H9 (cell line): ENCODE measurements at regions not wholly inside any gene's neighbourhood (a gene's known extent, or its start where the extent isn't known, plus 50 kb on each side); places are given as distances from the start of the nearest gene placed in this dataset.

ENCODE experiments used
- DNase-seq: peaks from one replicate; pipeline ENCODE4 v3.0.0-alpha.2; 2017
- H2AFZ ChIP-seq: one replicate; pipeline ENCODE4 v1.6.1; 2013; ENCODE audit warnings: mild to moderate bottlenecking, low read length, control low read depth, moderate library complexity
- H2AK5ac ChIP-seq: 2 replicates; pipeline ENCODE4 v1.6.1; 2013; ENCODE audit warnings: low read length, control low read depth, mixed read lengths; ENCODE audit not compliant: insufficient read length
- H2BK120ac ChIP-seq: one replicate; pipeline ENCODE4 v1.6.1; 2013; ENCODE audit warnings: low read depth, mild to moderate bottlenecking, low read length, control low read depth, inconsistent platforms; ENCODE audit not compliant: poor library complexity, severe bottlenecking
- H2BK12ac ChIP-seq: 2 replicates; pipeline ENCODE4 v1.6.1; 2013; ENCODE audit warnings: low read length, control low read depth, mixed read lengths, low read depth; ENCODE audit not compliant: insufficient read length
- H2BK15ac ChIP-seq: 2 replicates; pipeline ENCODE4 v1.6.1; 2013; ENCODE audit warnings: low read depth, low read length, control low read depth
- H2BK20ac ChIP-seq: one replicate; pipeline ENCODE4 v1.6.1; 2013; ENCODE audit warnings: low read depth, mild to moderate bottlenecking, low read length, control low read depth, inconsistent platforms; ENCODE audit not compliant: poor library complexity, severe bottlenecking
- H2BK5ac ChIP-seq: 2 replicates; pipeline ENCODE4 v1.6.1; 2013; ENCODE audit warnings: low read length, control low read depth, mixed read lengths; ENCODE audit not compliant: insufficient read length
- H3K14ac ChIP-seq: 2 replicates; pipeline ENCODE4 v1.6.1; 2013; ENCODE audit warnings: low read length, control low read depth; ENCODE audit not compliant: insufficient read depth
- H3K18ac ChIP-seq: 2 replicates; pipeline ENCODE4 v1.6.1; 2013; ENCODE audit warnings: low read depth, mild to moderate bottlenecking, mixed read lengths, low read length, control low read depth; ENCODE audit not compliant: insufficient read length
- H3K23ac ChIP-seq: 2 replicates; pipeline ENCODE4 v1.6.1; 2013; ENCODE audit warnings: low read length, control low read depth, mixed read lengths, low read depth; ENCODE audit not compliant: insufficient read length
- H3K23me2 ChIP-seq: 2 replicates; pipeline ENCODE4 v1.6.1; 2013; ENCODE audit warnings: low read depth, mild to moderate bottlenecking, mixed read lengths, low read length, control low read depth; ENCODE audit not compliant: insufficient read length, poor library complexity, severe bottlenecking
- H3K27ac ChIP-seq: 2 replicates; pipeline ENCODE4 v1.5.1; 2013; ENCODE audit warnings: low read length, control low read depth, mixed read lengths, low read depth; ENCODE audit not compliant: insufficient read length
- H3K27me3 ChIP-seq: 2 replicates; pipeline ENCODE4 v1.6.1; 2013; ENCODE audit warnings: low read length, control low read depth, inconsistent platforms; ENCODE audit not compliant: insufficient read depth
- H3K4ac ChIP-seq: 2 replicates; pipeline ENCODE4 v1.6.1; 2013; ENCODE audit warnings: low read depth, mild to moderate bottlenecking, control low read depth, inconsistent platforms, low read length, moderate library complexity
- H3K4me1 ChIP-seq: 2 replicates; pipeline ENCODE4 v1.6.1; 2013; ENCODE audit warnings: low read length, control low read depth, inconsistent platforms; ENCODE audit not compliant: insufficient read depth
- H3K4me2 ChIP-seq: 2 replicates; pipeline ENCODE4 v1.6.1; 2013; ENCODE audit warnings: low read length, control low read depth, mixed read lengths; ENCODE audit not compliant: insufficient read length, insufficient read depth
- H3K56ac ChIP-seq: 2 replicates; pipeline ENCODE4 v1.6.1; 2013; ENCODE audit warnings: low read depth, mild to moderate bottlenecking, mixed read lengths, low read length, control low read depth; ENCODE audit not compliant: insufficient read length
- H3K79me1 ChIP-seq: 2 replicates; pipeline ENCODE4 v1.6.1; 2013; ENCODE audit warnings: low read depth, mild to moderate bottlenecking, moderate library complexity, low read length, control low read depth, inconsistent platforms; ENCODE audit not compliant: insufficient read depth, poor library complexity, severe bottlenecking
- H3K79me2 ChIP-seq: 2 replicates; pipeline ENCODE4 v1.6.1; 2013; ENCODE audit warnings: low read length, control low read depth, inconsistent platforms; ENCODE audit not compliant: insufficient read depth
- H3K9ac ChIP-seq: 2 replicates; pipeline ENCODE4 v1.6.1; 2013; ENCODE audit warnings: low read length, control low read depth, mixed read lengths; ENCODE audit not compliant: insufficient read length; ENCODE audit errors: extremely low read depth
- H3K9me3 ChIP-seq: one replicate; pipeline ENCODE4 v1.6.1; 2013; ENCODE audit warnings: low read depth, low read length, inconsistent platforms; ENCODE audit not compliant: control insufficient read depth
- H3T11ph ChIP-seq: one replicate; pipeline ENCODE4 v1.6.1; 2013; ENCODE audit warnings: mild to moderate bottlenecking, low read length, control low read depth, inconsistent platforms
- H4K20me1 ChIP-seq: one replicate; pipeline ENCODE4 v1.6.1; 2013; ENCODE audit not compliant: control insufficient read depth, insufficient read length, insufficient read depth
- H4K5ac ChIP-seq: 2 replicates; pipeline ENCODE4 v1.6.1; 2013; ENCODE audit warnings: low read depth, mild to moderate bottlenecking, mixed read lengths, low read length, control low read depth; ENCODE audit not compliant: insufficient read length
- H4K8ac ChIP-seq: replicated peaks from 2 replicates; pipeline ENCODE4 v1.6.1; 2013; ENCODE audit warnings: low read length, control low read depth, mixed read lengths, low read depth; ENCODE audit not compliant: insufficient read length
- H4K91ac ChIP-seq: 2 replicates; pipeline ENCODE4 v1.6.1; 2013; ENCODE audit warnings: low read depth, mild to moderate bottlenecking, moderate library complexity, mixed read lengths, low read length, control low read depth; ENCODE audit not compliant: insufficient read length
- H3K27ac Mint-ChIP-seq, 3 experiments: 2 replicates in 2 of 3; 3 replicates in 1 of 3; pipeline ENCODE4 v1.8.0; 2020 to 2021; ENCODE audit warnings: mixed read lengths in 3 of 3, mild to moderate bottlenecking in 1 of 3, moderate library complexity in 1 of 3
- H3K27me3 Mint-ChIP-seq: 2 replicates; pipeline ENCODE4 v1.8.0; 2021; ENCODE audit warnings: low read depth, mild to moderate bottlenecking, moderate library complexity, mixed read lengths
- H3K36me3 Mint-ChIP-seq, 3 experiments: 2 replicates in 2 of 3; 3 replicates in 1 of 3; pipeline ENCODE4 v1.8.0; 2020 to 2021; ENCODE audit warnings: low read depth in 3 of 3, mixed read lengths in 3 of 3; ENCODE audit not compliant: insufficient read depth in 1 of 3
- H3K4me1 Mint-ChIP-seq, 2 experiments: 2 replicates each; pipeline ENCODE4 v1.8.0; 2020; ENCODE audit warnings: mixed read lengths in 2 of 2
- H3K4me3 Mint-ChIP-seq, 2 experiments: 2 replicates in 1 of 2; 3 replicates in 1 of 2; pipeline ENCODE4 v1.8.0; 2020 to 2021; ENCODE audit warnings: mild to moderate bottlenecking in 2 of 2, mixed read lengths in 2 of 2, moderate library complexity in 1 of 2
- H3K9me3 Mint-ChIP-seq, 2 experiments: 2 replicates in 1 of 2; 3 replicates in 1 of 2; pipeline ENCODE4 v1.8.0; 2020; ENCODE audit warnings: mild to moderate bottlenecking in 2 of 2, mixed read lengths in 2 of 2, moderate library complexity in 1 of 2
- WGBS: extraction: QIAGEN DNeasy Blood & Tissue Kit; methylation state at CpG from one replicate; pipeline ENCODE4 v1.1.7; 2013; ENCODE audit warnings: missing lambda C conversion rate, low lambda C conversion rate, mixed read lengths; ENCODE audit not compliant: insufficient read length; ENCODE audit errors: extremely low coverage; 5-methylcytosine and 5-hydroxymethylcytosine counted together
- TF ChIP-seq, protein P1 (sequence below): fragments of 200-600 bp; sonication (generic); conservative IDR thresholded peaks from 3 replicates; pipeline ENCODE4 v1.8.0; 2021; ENCODE audit warnings: antibody characterized with exemption, mild to moderate bottlenecking

- Histone ChIP-seq H3K27me3 (no peaks in the 10 kb centered on the region), H2BK12ac (no peak overlapping the region), H3K23me2 (no peaks in the 10 kb centered on the region), H2AK5ac (no peak overlapping the region), H4K91ac (no peak overlapping the region), H4K8ac (no peak overlapping the region), H3K56ac (no peak overlapping the region), H4K5ac (no peak overlapping the region), H3T11ph (no peak overlapping the region), H3K4ac (no peak overlapping the region), H2BK5ac (no peak overlapping the region), H3K14ac (no peak overlapping the region), H3K4me2 (no peak overlapping the region), H2BK20ac (no peak overlapping the region), H3K4me1 (no peaks in the 10 kb centered on the region), H4K20me1 (no peaks in the 10 kb centered on the region), H3K9ac (no peak overlapping the region), H2BK120ac (no peak overlapping the region), H2BK15ac (no peak overlapping the region), H3K79me2 (no peaks in the 10 kb centered on the region), H3K27ac (no peak overlapping the region), H2AFZ (no peak overlapping the region), H3K23ac (no peak overlapping the region), H3K79me1 (no peaks in the 10 kb centered on the region), H3K18ac (no peak overlapping the region), H3K9me3 (no peaks in the 10 kb centered on the region)
- TF ChIP-seq, protein P1, sequence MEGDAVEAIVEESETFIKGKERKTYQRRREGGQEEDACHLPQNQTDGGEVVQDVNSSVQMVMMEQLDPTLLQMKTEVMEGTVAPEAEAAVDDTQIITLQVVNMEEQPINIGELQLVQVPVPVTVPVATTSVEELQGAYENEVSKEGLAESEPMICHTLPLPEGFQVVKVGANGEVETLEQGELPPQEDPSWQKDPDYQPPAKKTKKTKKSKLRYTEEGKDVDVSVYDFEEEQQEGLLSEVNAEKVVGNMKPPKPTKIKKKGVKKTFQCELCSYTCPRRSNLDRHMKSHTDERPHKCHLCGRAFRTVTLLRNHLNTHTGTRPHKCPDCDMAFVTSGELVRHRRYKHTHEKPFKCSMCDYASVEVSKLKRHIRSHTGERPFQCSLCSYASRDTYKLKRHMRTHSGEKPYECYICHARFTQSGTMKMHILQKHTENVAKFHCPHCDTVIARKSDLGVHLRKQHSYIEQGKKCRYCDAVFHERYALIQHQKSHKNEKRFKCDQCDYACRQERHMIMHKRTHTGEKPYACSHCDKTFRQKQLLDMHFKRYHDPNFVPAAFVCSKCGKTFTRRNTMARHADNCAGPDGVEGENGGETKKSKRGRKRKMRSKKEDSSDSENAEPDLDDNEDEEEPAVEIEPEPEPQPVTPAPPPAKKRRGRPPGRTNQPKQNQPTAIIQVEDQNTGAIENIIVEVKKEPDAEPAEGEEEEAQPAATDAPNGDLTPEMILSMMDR = no peak
- H3K27me3 Mint-ChIP-seq = peaks cover 1% of the 10 kb centered on the region; the same call in 1 of the 2 replicates
- DNase-seq = no peak
- H3K9me3 Mint-ChIP-seq = no peaks in the 10 kb centered on the region
- H3K4me1 Mint-ChIP-seq = peaks cover 15 to 19% of the 10 kb centered on the region in 2 experiments
- H3K4me3 Mint-ChIP-seq = no peak overlapping the region
- H3K36me3 Mint-ChIP-seq = no peaks in the 10 kb centered on the region; a peak in 1 of 7 replicates
- WGBS = no CpG with 5 or more reads among the region's 10 CpGs
- H3K27ac Mint-ChIP-seq = no peak overlapping the region
Measured at GRCh38 chr9:91035825-91036208, 234.2 kb downstream of the SYK start.
